MCF 10A (cell line): ENCODE measurements at regions not wholly inside any gene's neighbourhood (a gene's known extent, or its start where the extent isn't known, plus 50 kb on each side); places are given as distances from the start of the nearest gene placed in this dataset.

Source experiments
- BruUV-seq: library from RNA; stranded (reverse); fragments of 400-500 nt; replicated peaks from 2 replicates; lab custom pipeline; 2021; lab: Mats Ljungman, UMichigan
- CTCF ChIA-PET: fragments of 300-600 bp; sonication (Branson Sonifier 250); formaldehyde crosslinking; extraction: SDS; loops from one replicate; lab custom pipeline; 2021; ENCODE audit warnings: antibody characterized with exemption, inconsistent platforms; lab: Yijun Ruan, JAX
- POLR2A ChIA-PET: fragments of 300-600, 350-650 bp; sonication (Branson Sonifier 250); formaldehyde crosslinking; extraction: SDS; loops from one replicate; lab custom pipeline; 2020; ENCODE audit warnings: antibody characterized with exemption, inconsistent platforms; lab: Yijun Ruan, JAX
- DNase-seq: peaks from one replicate; pipeline ENCODE4 v3.0.0-alpha.2; 2018; ENCODE audit not compliant: unreplicated experiment
- H3K27ac Mint-ChIP-seq: one replicate; pipeline ENCODE4 v1.8.0; 2022; ENCODE audit warnings: mild to moderate bottlenecking, low read depth, mixed read lengths; ENCODE audit not compliant: unreplicated experiment
- H3K27me3 Mint-ChIP-seq: one replicate; pipeline ENCODE4 v1.8.0; 2022; ENCODE audit warnings: mixed read lengths; ENCODE audit not compliant: insufficient read depth, unreplicated experiment
- H3K36me3 Mint-ChIP-seq: one replicate; pipeline ENCODE4 v1.8.0; 2022; ENCODE audit warnings: mild to moderate bottlenecking, moderate library complexity, mixed read lengths; ENCODE audit not compliant: insufficient read depth, unreplicated experiment
- H3K4me1 Mint-ChIP-seq: one replicate; pipeline ENCODE4 v1.8.0; 2022; ENCODE audit warnings: mixed read lengths; ENCODE audit not compliant: insufficient read depth, unreplicated experiment
- H3K4me3 Mint-ChIP-seq: one replicate; pipeline ENCODE4 v1.8.0; 2022; ENCODE audit warnings: mild to moderate bottlenecking, moderate library complexity, mixed read lengths; ENCODE audit not compliant: unreplicated experiment
- H3K9me3 Mint-ChIP-seq: one replicate; pipeline ENCODE4 v1.8.0; 2022; ENCODE audit warnings: mixed read lengths; ENCODE audit not compliant: unreplicated experiment
- CTCF ChIP-seq: fragments of 200-600 bp; IDR thresholded peaks from one replicate; pipeline ENCODE4 v1.8.0; 2022; ENCODE audit warnings: antibody characterized with exemption, mild to moderate bottlenecking; ENCODE audit not compliant: unreplicated experiment
- intact Hi-C: fragments of 100-400 bp; cut with micrococcal nuclease; formaldehyde crosslinking; loops from 2 replicates; pipeline ENCODE4 v1.14.1; 2022

- ChIA-PET CTCF (interaction anchor here (0.5 kb wide), 1 partner anchor 1232 kb away, joined by 4 read pairs; no protein-coding TSS in a partner anchor), POLR2A (no interaction called here)
- no peak for TF ChIP-seq CTCF
- BruUV-seq, result no TSS peak
- H3K36me3 Mint-ChIP-seq, result no peaks in the 10 kb centered on the region
- no peak for DNase-seq
- no peaks in the 10 kb centered on the region for H3K9me3 Mint-ChIP-seq
- no peaks in the 10 kb centered on the region for H3K4me1 Mint-ChIP-seq
- H3K27ac Mint-ChIP-seq, result no peak overlapping the region
- intact Hi-C loops, result no loop called here
- H3K27me3 Mint-ChIP-seq, result peaks cover 49% of the 10 kb centered on the region
- H3K4me3 Mint-ChIP-seq, result no peak overlapping the region
Observed at GRCh38 chr2:222087998-222088397, 210.8 kb downstream of the PAX3 start.

- CTCF ChIA-PET, result interaction anchor here (0.7 kb wide), 2 partner anchors 20 to 137 kb away, joined by 3 read pairs; no protein-coding TSS in a partner anchor
- no TSS peak for BruUV-seq
- Mint-ChIP-seq H3K4me1 (no peaks in the 10 kb centered on the region), H3K27me3 (peaks cover 87% of the 10 kb centered on the region), H3K9me3 (no peaks in the 10 kb centered on the region), H3K27ac (no peak overlapping the region), H3K4me3 (no peak overlapping the region), H3K36me3 (no peaks in the 10 kb centered on the region)
- POLR2A ChIA-PET, result no interaction called here
- no peak for TF ChIP-seq CTCF
- intact Hi-C loops, result no loop called here
- no peak for DNase-seq
Observed at GRCh38 chr2:222082201-222082600, 216.6 kb downstream of the PAX3 start.

DNA sequence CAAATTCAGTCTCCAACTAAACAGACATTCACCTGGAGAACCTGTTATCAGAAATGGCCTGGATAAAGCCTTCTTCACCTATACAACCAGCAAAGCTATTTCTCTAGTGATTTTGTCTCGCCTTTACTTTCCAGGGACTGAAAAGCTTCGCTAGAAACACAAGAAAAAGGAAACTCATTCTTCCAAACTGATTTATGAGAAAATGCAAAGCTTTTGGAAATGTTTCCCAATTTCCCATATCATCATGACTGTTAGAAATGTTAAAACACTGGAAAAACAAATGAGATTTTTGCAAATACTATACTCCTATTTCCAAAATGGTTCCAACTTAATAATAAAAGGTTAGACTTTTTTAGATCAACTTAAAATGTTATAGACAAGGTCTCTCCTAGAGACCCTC, 218.7 kb downstream of the PAX3 start:
- no peaks in the 10 kb centered on the region for H3K36me3 Mint-ChIP-seq
- POLR2A ChIA-PET, result interaction anchor here (1.1 kb wide), 1 partner anchor 8 kb away, joined by 3 read pairs; no protein-coding TSS in a partner anchor
- BruUV-seq, result no TSS peak
- H3K9me3 Mint-ChIP-seq, result no peaks in the 10 kb centered on the region
- DNase-seq, result no peak
- CTCF ChIA-PET, result interaction anchor here (0.7 to 1.1 kb wide), 2 partner anchors 23 to 575 kb away, joined by 3 to 4 read pairs; no protein-coding TSS in a partner anchor
- no peaks in the 10 kb centered on the region for H3K4me1 Mint-ChIP-seq
- intact Hi-C loops, result no loop called here
- peaks cover 96% of the 10 kb centered on the region for H3K27me3 Mint-ChIP-seq
- TF ChIP-seq CTCF, result no peak
- H3K27ac Mint-ChIP-seq, result no peak overlapping the region
- no peak overlapping the region for H3K4me3 Mint-ChIP-seq

GRCh38 chr2:222076973-222077690, 221.7 kb downstream of the PAX3 start:
- DNase-seq, result peak; percentile 16
- ChIA-PET POLR2A (interaction anchor here (0.6 kb wide), 1 partner anchor 144 kb away, joined by 3 read pairs; no protein-coding TSS in a partner anchor), CTCF (interaction anchor here (0.5 to 1.2 kb wide), 4 partner anchors 12 to 96 kb away, joined by 3 to 7 read pairs (median 5); no protein-coding TSS in a partner anchor)
- intact Hi-C loops, result no loop called here
- no peak for TF ChIP-seq CTCF
- Mint-ChIP-seq H3K4me1 (no peaks in the 10 kb centered on the region), H3K4me3 (no peak overlapping the region), H3K27ac (no peak overlapping the region), H3K27me3 (peaks cover 94% of the 10 kb centered on the region), H3K36me3 (no peaks in the 10 kb centered on the region), H3K9me3 (no peaks in the 10 kb centered on the region)
- no TSS peak for BruUV-seq
